ENCODE measurements at regions not wholly inside any gene's neighbourhood (a gene's known extent, or its start where the extent isn't known, plus 50 kb on each side); places are given as distances from the start of the nearest gene placed in this dataset.
"Not testable (repeated sequence)": the region's sequence is repeated elsewhere in the genome, so short reads cannot be mapped to it uniquely, and the experiment has no call there.

DNA sequence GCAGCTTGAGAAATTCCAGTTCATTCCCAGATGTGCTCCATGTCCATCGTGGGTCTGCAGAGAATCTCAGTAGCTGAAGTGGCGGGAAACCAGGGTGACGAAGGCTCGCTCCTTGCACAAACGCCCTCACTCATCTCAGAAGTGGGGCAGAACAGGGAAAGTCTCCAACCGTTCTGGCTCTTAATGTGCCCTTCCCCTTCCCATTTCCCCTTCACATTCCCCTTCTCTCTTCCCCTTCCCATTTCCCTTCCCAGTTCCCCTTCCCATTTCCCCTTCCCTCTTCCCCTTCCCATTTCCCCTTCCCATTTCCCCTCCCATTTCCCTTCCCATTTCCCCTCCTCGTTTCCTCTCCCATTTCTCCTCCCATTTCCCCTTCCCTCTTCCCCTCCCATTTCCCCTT is 108.5 kb downstream of the OLFM1 start:
- not testable (repeated sequence) for DNase-seq (ENCODE audit: low spot score)

DNA sequence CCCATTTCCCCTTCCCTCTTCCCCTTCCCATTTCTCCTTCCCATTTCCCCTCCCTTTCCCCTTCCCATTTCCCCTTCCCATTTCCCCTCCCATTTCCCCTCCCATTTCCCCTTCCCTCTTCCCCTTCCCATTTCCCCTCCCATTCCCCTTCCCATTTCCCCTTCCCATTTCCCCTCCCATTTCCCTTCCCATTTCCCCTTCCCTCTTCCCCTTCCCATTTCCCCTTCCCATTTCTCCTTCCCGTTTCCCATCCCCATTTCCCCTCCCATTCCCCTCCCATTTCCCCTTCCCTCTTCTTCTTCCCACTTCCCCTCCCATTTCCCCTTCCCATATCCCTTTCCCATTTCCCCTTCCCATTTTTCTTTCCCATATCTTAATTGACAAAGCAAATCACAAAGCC is 109.0 kb downstream of the OLFM1 start:
- no peak for DNase-seq (ENCODE audit: low spot score)

GRCh38 chr9:135198144-135198543 is 110.7 kb downstream of the OLFM1 start:
- no peak for DNase-seq (ENCODE audit: low spot score)

GRCh38 chr9:135198586-135199285 is 111.3 kb downstream of the OLFM1 start:
- no peak for DNase-seq (ENCODE audit: low spot score)

DNA sequence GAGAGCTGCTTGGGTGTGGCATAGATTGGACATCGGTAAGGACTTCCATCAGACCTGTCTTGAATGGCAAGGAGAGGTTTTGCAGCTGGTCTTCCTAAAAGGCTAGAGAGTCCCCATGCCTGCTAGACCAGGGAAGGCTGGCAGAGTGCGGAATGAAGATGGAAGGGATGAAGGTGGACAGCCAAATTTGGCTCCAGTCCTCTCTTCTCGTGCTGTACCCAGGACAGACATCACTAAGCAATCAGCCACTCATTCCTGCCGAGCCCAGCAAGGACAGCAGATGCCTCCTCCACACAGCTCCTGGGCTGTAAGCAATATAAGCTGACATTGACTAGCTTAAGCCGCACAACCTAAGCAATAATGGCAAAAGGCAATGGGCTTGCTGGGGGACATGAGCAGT is 112.0 kb downstream of the OLFM1 start:
- DNase-seq (ENCODE audit: low spot score), result no peak

DNA sequence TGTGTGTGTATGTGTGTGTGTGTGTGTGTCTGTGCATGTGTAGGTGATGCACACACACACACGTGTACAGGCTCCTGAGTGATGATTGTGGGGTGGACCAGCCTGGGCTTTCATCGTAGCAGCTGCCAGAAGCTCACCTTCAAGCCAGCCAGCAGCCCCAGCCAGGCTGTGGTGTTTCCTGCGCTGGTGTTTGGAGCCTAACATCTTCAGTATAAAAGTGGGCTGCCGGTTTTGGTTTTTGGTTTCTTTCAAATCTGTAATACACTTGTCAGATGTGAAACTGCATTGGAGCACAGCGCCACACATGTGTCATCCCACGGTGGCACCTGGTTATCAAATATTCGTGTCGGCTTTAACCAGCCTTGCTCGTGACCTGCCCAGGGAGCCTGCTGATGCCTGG is 114.2 kb downstream of the OLFM1 start:
- no peak for DNase-seq (ENCODE audit: low spot score)

DNA sequence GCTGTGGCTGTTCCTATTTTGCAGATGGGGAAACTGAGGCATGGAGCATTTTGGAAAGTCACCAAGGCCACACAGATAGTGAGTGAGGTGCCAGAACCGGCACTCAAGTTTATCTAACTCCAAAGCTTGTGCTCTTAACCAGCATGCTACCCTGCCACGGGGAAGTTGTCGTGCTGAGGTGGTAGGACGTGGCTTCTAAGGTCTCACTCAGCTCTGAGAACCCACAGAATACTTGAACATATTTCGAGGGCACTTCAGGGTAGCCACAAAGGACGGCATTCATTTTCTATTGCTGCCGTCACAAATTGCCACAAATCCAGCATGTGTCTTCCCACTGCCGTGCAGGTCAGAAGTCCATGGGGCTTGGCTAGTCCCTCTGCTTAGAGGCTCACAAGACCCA is 116.7 kb downstream of the OLFM1 start:
- DNase-seq (ENCODE audit: low spot score), result no peak

GRCh38 chr9:135209136-135209535 is 121.7 kb downstream of the OLFM1 start:
- DNase-seq (ENCODE audit: low spot score), result no peak

GRCh38 chr9:135209852-135210251 is 122.4 kb downstream of the OLFM1 start:
- DNase-seq (ENCODE audit: low spot score), result no peak

GRCh38 chr9:135210676-135211523 is 123.4 kb downstream of the OLFM1 start:
- no peak for DNase-seq (ENCODE audit: low spot score)

- no peak for DNase-seq (ENCODE audit: low spot score)
Measured at GRCh38 chr9:135211524-135211890, 124.0 kb downstream of the OLFM1 start.

GRCh38 chr9:135212961-135213360 is 125.5 kb downstream of the OLFM1 start:
- no peak for DNase-seq (ENCODE audit: low spot score)

- DNase-seq (ENCODE audit: low spot score), result no peak
Measured at GRCh38 chr9:135213566-135213965, 126.1 kb downstream of the OLFM1 start.

DNA sequence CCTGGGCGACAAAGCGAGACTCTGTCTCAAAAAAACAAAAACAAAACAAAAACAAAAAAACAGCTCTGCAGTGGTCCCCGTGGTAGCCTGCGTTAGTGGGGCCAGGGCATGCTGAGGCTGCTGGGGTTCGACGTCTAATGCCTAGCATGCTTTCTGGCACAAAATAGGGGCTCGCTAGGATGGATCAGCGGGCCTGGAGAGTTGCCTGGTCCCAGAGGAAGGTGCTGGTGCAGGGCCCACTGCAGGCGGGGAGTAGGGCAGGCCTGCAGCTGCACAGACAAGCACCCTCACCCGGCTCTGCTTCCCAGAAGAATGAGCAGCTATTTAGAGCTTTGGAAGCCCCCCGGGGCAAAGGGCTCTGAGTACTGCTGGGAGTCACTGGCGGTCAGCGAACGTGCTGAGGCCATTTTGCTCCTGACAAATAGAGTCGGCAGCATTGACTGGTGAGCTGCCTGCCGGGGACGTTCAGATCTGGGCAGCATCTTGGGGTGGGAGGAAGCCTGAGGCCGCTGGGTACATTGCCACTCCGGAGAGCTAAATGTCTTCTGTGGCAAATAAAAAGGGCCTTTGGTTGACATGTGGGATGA is 126.7 kb downstream of the OLFM1 start:
- DNase-seq (ENCODE audit: low spot score), result no peak

- no peak for DNase-seq (ENCODE audit: low spot score)
Measured at GRCh38 chr9:135214706-135215105, 127.2 kb downstream of the OLFM1 start.

- DNase-seq (ENCODE audit: low spot score), result no peak
Measured at GRCh38 chr9:135215571-135216161, 128.2 kb downstream of the OLFM1 start.

DNA sequence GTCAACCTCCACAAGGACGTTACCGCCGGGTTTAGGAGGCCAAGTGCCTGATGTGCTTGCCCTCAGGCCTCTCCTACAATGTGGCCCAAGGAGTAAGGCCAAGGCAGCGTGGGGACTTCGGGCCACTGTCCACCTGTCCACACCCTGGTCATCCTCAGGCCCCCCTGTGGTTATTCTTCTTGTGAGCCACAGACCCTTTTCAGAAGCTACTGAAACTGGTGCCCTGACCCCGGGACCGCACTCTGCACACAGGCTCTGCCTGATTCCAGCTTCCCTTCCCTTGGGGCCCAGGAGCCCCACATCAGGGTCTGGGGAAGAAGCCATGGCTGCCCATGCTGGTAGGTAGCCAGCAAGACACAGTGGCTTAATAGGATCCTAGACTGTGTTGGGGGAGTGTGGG is 128.8 kb downstream of the OLFM1 start:
- no peak for DNase-seq (ENCODE audit: low spot score)

- DNase-seq (ENCODE audit: low spot score), result no peak
Measured at GRCh38 chr9:135216791-135217441, 129.4 kb downstream of the OLFM1 start.

DNA sequence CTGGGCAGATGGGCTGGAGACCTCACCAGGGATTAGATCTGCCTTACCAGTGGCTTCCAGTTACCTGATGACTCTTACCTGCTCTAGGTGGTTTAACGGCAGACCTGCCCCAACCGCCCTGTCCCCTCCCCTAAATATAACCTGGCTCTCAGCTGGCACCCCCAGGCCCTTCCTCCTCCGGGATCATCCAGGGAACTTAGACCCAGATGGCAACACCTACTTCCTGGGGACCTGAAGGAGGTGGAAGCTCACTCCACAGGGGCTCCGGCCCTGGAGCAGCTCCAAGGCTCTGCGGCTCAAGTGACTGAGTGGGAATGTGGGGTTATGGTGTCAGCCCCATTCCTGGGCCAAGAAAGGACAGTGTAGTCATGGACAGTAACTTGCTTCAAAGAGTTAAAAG is 130.4 kb downstream of the OLFM1 start:
- no peak for DNase-seq (ENCODE audit: low spot score)

GRCh38 chr9:135218331-135219225 is 131.1 kb downstream of the OLFM1 start:
- no peak for DNase-seq (ENCODE audit: low spot score)

Data from HuH-7 (cell line).